ENCODE measurements at regions not wholly inside any gene's neighbourhood (a gene's known extent, or its start where the extent isn't known, plus 50 kb on each side); places are given as distances from the start of the nearest gene placed in this dataset.

DNA sequence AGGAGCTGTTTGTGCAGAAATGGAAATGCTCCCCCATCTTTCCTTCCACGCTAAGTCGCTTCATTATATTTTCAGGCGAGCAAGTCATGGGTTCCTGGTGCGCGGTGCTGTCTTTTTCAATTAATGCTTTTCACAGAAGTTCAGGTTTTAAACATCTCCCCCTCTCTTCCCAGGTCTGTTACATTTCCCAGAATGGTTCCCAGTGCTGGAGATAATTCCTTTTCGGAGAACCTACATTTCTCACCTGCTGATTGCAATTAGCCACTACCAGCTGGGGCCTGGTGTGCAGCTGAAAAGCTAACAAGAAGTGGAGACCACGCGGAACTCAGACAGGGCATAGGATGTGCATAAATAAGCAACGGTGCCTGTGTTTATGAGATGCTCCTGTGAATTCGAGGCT, 217.8 kb downstream of the MID1IP1 start:
- TF ChIP-seq, protein P1, sequence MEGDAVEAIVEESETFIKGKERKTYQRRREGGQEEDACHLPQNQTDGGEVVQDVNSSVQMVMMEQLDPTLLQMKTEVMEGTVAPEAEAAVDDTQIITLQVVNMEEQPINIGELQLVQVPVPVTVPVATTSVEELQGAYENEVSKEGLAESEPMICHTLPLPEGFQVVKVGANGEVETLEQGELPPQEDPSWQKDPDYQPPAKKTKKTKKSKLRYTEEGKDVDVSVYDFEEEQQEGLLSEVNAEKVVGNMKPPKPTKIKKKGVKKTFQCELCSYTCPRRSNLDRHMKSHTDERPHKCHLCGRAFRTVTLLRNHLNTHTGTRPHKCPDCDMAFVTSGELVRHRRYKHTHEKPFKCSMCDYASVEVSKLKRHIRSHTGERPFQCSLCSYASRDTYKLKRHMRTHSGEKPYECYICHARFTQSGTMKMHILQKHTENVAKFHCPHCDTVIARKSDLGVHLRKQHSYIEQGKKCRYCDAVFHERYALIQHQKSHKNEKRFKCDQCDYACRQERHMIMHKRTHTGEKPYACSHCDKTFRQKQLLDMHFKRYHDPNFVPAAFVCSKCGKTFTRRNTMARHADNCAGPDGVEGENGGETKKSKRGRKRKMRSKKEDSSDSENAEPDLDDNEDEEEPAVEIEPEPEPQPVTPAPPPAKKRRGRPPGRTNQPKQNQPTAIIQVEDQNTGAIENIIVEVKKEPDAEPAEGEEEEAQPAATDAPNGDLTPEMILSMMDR (IDR thresholded peaks at IDR 0.05), result no peak
- TF ChIP-seq POLR2A (IDR thresholded peaks at IDR 0.05), result no peak

Data from thyroid gland (tissue), 4 donors.